ENCODE measurements at regions not wholly inside any gene's neighbourhood (a gene's known extent, or its start where the extent isn't known, plus 50 kb on each side); places are given as distances from the start of the nearest gene placed in this dataset.

DNA sequence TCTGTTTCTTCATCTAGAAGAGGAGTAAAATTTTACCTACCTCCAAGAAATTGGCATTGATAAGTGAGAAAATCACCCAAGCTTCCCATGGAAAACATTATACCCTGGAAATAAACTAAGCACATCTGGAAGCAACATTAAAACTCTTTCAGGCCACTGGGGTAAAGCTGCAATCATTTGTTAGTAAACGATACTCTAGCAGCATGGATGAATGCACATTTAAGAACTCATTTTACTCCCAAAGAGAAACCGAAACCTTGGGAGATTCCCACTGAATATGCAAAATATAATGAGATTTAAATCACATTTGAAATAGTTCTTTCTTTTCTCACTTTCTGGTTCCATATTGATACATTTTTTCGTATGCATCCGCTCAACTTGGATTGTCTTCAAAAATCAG lies 467.5 kb downstream of the EFNA5 start:
- Histone ChIP-seq H3K9me3 (no peaks in the 10 kb centered on the region), H3K4me1 (no peaks in the 10 kb centered on the region), H3K4me3 (no peak overlapping the region), H3K27ac (no peak overlapping the region), H3K36me3 (no peaks in the 10 kb centered on the region), H3K27me3 (no peaks in the 10 kb centered on the region)
- no peak for DNase-seq
- WGBS, 2 donors: 86 to 90% methylated on average over 4 of the region's 4 CpGs
- no peak for TF ChIP-seq EP300 (IDR thresholded peaks at IDR 0.05)
- TF ChIP-seq, protein P1, sequence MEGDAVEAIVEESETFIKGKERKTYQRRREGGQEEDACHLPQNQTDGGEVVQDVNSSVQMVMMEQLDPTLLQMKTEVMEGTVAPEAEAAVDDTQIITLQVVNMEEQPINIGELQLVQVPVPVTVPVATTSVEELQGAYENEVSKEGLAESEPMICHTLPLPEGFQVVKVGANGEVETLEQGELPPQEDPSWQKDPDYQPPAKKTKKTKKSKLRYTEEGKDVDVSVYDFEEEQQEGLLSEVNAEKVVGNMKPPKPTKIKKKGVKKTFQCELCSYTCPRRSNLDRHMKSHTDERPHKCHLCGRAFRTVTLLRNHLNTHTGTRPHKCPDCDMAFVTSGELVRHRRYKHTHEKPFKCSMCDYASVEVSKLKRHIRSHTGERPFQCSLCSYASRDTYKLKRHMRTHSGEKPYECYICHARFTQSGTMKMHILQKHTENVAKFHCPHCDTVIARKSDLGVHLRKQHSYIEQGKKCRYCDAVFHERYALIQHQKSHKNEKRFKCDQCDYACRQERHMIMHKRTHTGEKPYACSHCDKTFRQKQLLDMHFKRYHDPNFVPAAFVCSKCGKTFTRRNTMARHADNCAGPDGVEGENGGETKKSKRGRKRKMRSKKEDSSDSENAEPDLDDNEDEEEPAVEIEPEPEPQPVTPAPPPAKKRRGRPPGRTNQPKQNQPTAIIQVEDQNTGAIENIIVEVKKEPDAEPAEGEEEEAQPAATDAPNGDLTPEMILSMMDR (IDR thresholded peaks at IDR 0.05): no peak
- TF ChIP-seq POLR2A (IDR thresholded peaks at IDR 0.05): no peak
- no peak for TF ChIP-seq POLR2AphosphoS5 (IDR thresholded peaks at IDR 0.05)
- intact Hi-C loops (cut with DNase I): no loop called here

DNA sequence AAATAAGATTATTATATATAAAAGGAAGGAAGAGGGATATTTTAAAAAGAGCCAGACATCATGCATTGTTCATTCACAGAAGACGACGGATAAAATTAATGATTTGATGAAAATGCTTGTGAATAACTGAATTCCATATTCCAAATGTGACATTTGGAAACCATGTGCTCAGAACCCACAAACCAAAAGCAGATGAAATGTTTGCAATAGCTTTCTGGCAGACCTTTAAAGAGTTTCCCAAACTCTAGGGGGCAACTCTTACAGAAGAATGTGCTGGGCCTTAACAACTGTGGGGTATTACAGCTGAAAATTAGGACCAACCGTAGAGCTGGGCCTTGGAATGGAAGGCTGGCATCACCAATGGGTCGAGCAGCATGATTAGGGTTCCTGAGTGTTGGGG lies 471.0 kb downstream of the EFNA5 start:
- TF ChIP-seq POLR2A (IDR thresholded peaks at IDR 0.05): no peak
- TF ChIP-seq, protein P1 (IDR thresholded peaks at IDR 0.05): no peak
- TF ChIP-seq EP300 (IDR thresholded peaks at IDR 0.05): no peak
- no peak for TF ChIP-seq POLR2AphosphoS5 (IDR thresholded peaks at IDR 0.05)
- no peaks in the 10 kb centered on the region for H3K4me1 ChIP-seq
- WGBS, 2 donors: 81% methylated on average over 4 of the region's 4 CpGs
- H3K9me3 ChIP-seq: no peaks in the 10 kb centered on the region
- H3K27ac ChIP-seq: no peak overlapping the region
- no peaks in the 10 kb centered on the region for H3K36me3 ChIP-seq
- no peaks in the 10 kb centered on the region for H3K27me3 ChIP-seq
- no peak for DNase-seq
- intact Hi-C loops (cut with DNase I): no loop called here
- no peak overlapping the region for H3K4me3 ChIP-seq

DNA sequence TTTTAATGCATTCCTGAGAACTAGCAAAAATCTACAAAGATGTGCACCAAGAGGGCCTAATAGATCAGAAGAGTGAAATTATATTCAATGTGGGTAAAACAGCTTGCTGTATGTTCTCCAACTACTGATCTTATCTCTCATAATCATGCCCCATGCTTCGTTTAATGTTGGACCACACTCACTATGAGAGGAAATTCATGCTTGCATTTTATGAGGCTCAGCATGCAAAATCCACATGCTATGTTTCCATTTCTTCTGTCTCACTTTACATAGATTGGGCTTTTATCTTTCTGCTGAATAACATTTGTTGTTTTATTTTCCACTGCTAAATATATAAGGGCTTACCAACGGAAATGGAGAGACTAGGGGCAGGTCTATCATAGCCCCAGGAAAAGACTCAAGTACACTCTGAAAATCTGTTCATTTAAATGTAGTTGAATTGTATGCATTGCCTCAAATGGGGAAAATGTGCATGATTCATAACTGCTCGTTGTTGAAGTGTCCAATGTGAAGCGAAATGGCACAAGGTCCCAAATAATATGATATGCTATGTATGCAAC lies 474.2 kb downstream of the EFNA5 start:
- WGBS, 2 donors: 77% methylated on average over 4 of the region's 4 CpGs
- H3K9me3 ChIP-seq: no peaks in the 10 kb centered on the region

DNA sequence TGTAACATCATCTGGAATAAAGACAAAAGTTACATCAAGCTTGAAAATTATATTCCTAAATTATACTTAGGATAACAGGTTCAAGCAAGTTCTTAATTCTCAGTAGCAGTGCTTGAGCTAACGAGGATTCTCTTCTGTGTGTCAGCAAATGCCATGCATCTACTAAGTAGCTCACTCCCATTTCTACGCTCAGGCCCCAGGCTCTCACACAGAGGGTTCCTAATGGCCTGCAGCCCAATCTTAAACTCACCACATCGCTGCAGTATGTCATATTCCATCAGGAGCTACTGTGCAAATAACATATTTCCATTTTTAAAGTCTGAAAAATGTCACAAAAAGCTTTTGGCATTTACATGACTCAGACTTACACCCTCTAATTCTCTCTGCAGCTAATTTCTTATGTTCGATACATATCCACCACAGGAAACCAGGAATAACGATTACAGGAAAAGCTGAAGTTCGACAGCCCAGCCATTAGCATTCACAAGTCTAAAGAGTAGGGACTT lies 474.8 kb downstream of the EFNA5 start:
- no peaks in the 10 kb centered on the region for H3K4me1 ChIP-seq
- no peaks in the 10 kb centered on the region for H3K9me3 ChIP-seq
- H3K36me3 ChIP-seq: no peaks in the 10 kb centered on the region
- H3K4me3 ChIP-seq: no peak overlapping the region
- DNase-seq: no peak
- intact Hi-C loops (cut with DNase I): no loop called here
- H3K27me3 ChIP-seq: no peaks in the 10 kb centered on the region
- WGBS, 2 donors: 86 to 90% methylated on average over 6 of the region's 6 CpGs
- no peak overlapping the region for H3K27ac ChIP-seq
- no peak for TF ChIP-seq POLR2A (IDR thresholded peaks at IDR 0.05)
- no peak for TF ChIP-seq EP300 (IDR thresholded peaks at IDR 0.05)
- TF ChIP-seq, protein P1 (IDR thresholded peaks at IDR 0.05): no peak
- no peak for TF ChIP-seq POLR2AphosphoS5 (IDR thresholded peaks at IDR 0.05)

More for the DNA sequence above, 474.2 kb downstream of the EFNA5 start:
- H3K4me1 ChIP-seq: no peaks in the 10 kb centered on the region
- DNase-seq: no peak
- H3K27me3 ChIP-seq: no peaks in the 10 kb centered on the region
- H3K36me3 ChIP-seq: no peaks in the 10 kb centered on the region
- intact Hi-C loops (cut with DNase I): no loop called here
- no peak overlapping the region for H3K27ac ChIP-seq
- no peak overlapping the region for H3K4me3 ChIP-seq
- TF ChIP-seq POLR2AphosphoS5 (IDR thresholded peaks at IDR 0.05) (no peak), POLR2A (IDR thresholded peaks at IDR 0.05) (no peak), EP300 (IDR thresholded peaks at IDR 0.05) (no peak)
- TF ChIP-seq, protein P1 (IDR thresholded peaks at IDR 0.05): no peak

DNA sequence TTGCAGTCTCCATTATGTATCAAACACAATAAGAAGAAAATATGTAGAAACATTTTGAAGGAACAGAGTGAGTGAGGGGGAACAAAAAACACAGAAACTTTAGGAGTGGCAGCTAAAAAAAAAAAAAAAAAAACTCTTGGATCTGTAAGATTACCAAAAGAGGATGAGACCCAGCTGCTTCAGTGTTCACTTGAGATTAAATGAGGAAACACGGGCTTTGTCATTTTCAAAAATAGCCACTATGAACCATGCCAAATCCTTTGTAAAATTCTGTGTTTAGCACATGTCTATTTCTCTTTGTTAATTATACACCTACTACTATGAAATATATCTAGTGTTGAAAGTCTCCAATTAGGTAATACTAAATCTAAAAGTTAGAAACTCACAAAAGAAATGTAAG lies 485.9 kb downstream of the EFNA5 start:
- WGBS, 2 donors: 79 to 82% methylated on average over 1 of the region's 1 CpG
- intact Hi-C loops (cut with DNase I): no loop called here
- no peak for DNase-seq
- no peaks in the 10 kb centered on the region for H3K27me3 ChIP-seq
- no peaks in the 10 kb centered on the region for H3K4me1 ChIP-seq
- TF ChIP-seq POLR2A (IDR thresholded peaks at IDR 0.05): no peak
- TF ChIP-seq, protein P1 (IDR thresholded peaks at IDR 0.05): no peak
- TF ChIP-seq POLR2AphosphoS5 (IDR thresholded peaks at IDR 0.05): no peak
- TF ChIP-seq EP300 (IDR thresholded peaks at IDR 0.05): no peak
- no peak overlapping the region for H3K4me3 ChIP-seq
- H3K27ac ChIP-seq: no peak overlapping the region
- no peaks in the 10 kb centered on the region for H3K9me3 ChIP-seq
- no peaks in the 10 kb centered on the region for H3K36me3 ChIP-seq

All from sigmoid colon (tissue), 6 donors.